ENCODE measurements at regions not wholly inside any gene's neighbourhood (a gene's known extent, or its start where the extent isn't known, plus 50 kb on each side); places are given as distances from the start of the nearest gene placed in this dataset.

GRCh38 chr7:70986297-70986696 lies 145.6 kb upstream of the GALNT17 start:
- DNase-seq (ENCODE audit: low spot score): no peak

DNA sequence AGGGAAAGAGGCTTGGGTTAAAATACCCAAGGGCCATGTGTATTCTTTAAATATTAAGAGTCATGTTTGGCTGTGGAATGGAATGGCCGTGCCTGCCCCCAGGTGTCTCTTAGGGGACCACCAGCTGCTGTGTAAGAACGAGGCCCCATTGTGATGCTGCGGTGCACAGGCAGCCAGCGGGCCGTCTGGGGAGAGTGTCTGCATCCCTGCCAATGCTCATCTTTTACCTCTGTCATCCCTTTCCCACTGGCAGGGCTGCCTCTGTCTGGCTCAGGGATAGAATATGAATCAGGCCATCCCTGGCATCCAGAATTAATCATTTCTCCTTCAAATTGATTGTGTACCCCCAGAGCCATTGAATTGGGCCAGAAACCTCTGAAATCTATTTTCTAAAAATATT lies 137.8 kb upstream of the GALNT17 start:
- DNase-seq (ENCODE audit: low spot score): no peak

- no peak for DNase-seq (ENCODE audit: low spot score)
Measured at GRCh38 chr7:70997261-70997660, 134.7 kb upstream of the GALNT17 start.

DNA sequence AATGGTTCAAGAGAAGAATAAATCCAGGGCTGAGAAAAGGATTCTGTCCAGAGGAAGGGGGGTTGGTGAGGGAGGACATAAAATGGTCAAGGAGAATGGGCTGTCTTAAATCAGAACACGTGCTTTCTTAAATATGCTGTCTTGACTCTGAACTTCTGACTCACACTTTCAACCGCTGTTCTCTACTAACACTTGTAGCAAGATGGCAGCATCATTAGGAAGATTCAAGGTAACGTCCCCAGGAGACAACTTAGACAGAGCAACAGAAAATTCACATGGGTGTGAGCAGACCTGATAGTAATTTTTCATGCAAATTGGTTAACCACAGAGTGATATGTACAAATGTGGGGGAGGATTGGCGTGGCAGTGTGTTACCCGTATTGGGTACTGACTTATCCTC lies 126.8 kb upstream of the GALNT17 start:
- DNase-seq (ENCODE audit: low spot score): no peak

- DNase-seq (ENCODE audit: low spot score): no peak
Measured at GRCh38 chr7:71009636-71010035, 122.3 kb upstream of the GALNT17 start.

DNA sequence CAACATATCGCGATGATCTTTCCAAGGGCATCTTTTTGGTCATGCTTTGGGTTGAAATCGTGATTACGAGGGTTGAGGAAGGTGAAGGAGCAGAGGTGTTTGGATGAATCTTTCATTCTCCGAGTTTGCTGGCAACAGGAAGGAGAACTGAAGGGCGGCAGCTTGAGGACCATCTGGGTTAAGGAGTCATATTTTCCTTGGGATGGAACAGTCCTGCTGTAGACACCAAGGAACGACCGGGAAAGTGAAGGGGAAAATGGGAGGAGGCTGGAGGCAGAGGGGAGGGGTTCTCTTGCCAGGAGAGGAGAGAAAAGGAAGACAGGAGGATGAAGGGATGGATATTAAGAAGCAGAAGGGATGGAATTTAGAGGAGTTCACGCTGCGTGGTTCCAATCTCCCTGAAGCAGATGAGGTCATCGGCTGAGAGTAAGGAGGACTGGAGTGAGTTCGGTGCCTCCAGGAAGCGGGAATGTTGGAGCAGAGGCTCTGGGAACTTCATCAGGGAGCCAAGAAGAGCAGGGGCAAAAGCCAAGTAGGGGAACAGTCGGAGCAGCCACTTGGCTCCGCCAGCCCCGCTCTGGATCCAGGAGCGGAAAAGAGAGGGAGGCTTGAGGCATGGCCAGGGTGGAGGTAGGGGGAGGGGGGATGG lies 116.6 kb upstream of the GALNT17 start:
- DNase-seq (ENCODE audit: low spot score): no peak

DNA sequence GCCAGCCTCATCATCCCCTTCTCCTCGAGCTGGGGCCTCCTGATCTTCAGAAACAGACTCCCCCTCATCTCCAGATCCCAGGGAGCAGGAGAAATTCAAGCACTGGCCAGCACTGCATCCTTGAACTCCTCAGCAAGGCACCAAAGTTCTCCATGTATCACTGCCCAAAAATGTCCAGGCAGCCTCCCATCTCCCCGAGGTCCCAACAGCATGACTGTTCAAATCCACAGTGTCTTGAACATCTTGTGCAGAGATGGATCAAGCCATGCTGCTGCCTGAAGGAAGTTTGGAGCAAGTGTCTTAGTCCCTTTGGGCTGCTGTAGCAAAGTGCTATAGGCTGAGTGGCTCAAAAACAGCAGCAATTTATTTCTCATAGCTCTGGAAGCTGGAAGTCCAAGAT lies 115.5 kb upstream of the GALNT17 start:
- DNase-seq (ENCODE audit: low spot score): no peak

DNA sequence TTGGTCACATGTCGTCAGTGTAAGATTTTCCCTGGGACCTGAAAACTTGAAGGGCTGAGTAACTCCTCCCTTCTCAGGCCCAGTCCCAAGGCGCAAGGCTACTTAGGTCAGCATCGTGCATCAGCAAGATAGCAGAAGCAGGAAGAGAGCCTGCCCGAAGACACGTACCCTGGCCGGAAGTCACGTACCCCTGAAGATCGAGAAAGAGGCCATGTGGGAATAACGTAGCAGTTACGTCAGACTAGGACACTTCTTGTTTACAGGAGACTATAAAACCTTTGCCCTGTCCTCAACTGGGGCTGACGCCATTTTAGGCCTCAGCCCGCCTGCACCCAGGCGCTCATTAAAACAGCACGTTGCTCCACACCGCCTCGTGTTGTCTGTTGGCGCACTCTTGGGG lies 114.3 kb upstream of the GALNT17 start:
- DNase-seq (ENCODE audit: low spot score): no peak

DNA sequence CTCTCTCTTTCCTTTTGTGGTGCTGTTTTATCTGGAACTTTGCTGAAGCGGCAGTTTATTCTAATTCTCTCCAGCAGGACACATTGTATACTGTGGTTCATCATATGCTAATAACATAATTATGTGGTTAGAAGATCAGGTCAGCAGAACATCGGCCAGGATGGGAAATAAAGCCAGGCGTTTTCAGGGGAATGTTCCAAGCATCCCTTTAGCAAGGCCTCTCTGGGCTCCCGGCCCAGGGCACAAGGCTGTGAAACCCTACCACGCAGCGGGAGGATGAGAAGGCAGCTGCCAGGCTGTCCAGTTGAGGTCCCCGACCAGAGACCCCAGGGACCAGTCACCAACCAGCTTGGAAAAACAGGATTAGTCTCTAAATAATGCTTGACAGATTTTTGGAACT lies 112.2 kb upstream of the GALNT17 start:
- no peak for DNase-seq (ENCODE audit: low spot score)

GRCh38 chr7:71021131-71021530 lies 110.8 kb upstream of the GALNT17 start:
- DNase-seq (ENCODE audit: low spot score): no peak

DNA sequence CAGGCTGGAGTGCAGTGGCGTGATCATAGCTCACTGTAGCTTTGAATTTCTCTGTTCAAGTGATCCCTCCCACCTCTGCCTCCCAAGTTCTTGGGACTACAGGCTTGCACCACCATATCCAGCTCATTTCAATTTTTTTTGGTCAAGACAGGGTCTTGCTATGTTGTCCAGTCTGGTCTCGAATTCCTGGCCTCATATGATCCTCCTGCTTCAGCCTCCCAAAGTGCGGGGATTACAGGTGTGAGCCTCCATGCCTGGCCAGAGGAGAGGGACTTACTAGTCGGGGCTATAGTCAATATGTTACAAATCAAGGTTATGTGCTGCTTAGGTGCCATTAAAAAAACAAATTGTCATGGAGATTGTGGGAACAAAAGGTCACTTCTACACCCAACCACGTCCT lies 105.3 kb upstream of the GALNT17 start:
- DNase-seq (ENCODE audit: low spot score): no peak

DNA sequence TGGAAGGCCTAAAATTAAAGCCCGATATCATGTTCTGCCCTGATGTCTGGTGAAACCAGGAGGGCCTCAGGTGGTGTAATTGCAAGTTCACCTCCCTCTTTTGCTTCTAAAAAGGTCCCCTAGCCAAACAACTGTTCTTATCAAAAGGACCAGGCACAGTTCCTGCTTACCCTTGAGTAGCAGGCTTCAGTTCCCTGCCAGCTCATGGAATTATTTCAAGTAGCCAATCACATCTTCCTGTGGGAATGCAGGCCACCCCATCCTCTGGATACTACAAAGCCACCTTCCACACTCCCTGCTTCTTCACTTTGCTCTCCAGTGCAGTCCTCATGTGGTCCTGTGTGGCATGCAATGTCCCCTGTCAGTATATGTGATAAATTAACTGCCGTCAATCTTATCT lies 97.7 kb upstream of the GALNT17 start:
- DNase-seq (ENCODE audit: low spot score): no peak

DNA sequence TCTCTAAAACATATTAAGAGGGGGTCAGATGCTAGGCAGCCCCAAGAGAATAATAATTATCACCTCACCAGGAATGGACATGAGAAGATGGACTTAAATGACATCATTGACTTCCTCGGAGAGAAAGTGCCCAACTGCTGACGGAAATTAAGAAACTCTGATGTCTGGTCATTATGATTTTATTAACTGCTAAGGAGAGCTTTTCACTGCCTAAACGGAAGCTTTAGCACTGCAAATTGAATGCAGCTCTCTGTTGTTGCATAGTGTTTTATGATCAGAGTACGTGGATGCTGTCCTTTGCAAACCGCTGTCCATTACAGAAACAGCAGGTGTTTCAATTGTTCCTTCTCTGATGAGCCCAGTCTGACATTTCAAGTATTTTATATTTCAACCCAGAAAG lies 89.4 kb upstream of the GALNT17 start:
- DNase-seq (ENCODE audit: low spot score): no peak

DNA sequence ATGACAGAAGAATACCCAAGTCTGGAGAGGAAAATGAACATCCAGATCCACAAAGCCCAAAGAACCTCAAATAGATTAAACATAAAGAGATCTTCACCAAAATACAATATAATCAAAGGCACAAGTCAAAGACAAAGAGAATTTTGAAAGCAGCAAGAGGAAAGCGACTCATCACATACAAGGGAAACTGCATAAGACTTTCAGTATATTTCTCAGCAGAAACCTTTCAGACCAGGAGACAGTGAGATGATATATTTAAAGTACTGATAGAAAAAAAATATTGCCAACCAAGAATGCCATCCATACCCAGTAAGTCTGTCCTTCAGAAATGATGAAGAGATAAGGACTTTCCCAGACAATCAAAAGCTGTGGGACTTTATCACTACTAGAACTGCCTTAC lies 81.5 kb upstream of the GALNT17 start:
- no peak for DNase-seq (ENCODE audit: low spot score)

DNA sequence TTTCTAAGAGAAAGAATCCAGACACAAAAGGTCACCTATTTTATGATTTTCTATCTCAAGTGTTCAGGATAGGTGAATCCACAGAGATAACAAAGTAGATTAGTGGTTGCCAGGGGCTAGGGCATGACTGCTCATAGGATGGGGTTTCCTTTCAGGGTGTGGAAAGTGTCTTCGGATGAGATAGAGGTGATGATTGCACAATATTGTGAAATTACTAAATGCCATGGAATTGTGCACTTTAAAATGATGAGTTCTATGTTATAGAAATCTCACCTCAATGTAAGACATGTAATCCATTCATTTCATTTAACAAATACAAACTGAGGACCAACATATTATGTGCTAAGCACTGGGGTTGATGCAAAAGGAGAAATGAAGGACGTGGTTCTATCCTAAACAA lies 76.4 kb upstream of the GALNT17 start:
- DNase-seq (ENCODE audit: low spot score): no peak

DNA sequence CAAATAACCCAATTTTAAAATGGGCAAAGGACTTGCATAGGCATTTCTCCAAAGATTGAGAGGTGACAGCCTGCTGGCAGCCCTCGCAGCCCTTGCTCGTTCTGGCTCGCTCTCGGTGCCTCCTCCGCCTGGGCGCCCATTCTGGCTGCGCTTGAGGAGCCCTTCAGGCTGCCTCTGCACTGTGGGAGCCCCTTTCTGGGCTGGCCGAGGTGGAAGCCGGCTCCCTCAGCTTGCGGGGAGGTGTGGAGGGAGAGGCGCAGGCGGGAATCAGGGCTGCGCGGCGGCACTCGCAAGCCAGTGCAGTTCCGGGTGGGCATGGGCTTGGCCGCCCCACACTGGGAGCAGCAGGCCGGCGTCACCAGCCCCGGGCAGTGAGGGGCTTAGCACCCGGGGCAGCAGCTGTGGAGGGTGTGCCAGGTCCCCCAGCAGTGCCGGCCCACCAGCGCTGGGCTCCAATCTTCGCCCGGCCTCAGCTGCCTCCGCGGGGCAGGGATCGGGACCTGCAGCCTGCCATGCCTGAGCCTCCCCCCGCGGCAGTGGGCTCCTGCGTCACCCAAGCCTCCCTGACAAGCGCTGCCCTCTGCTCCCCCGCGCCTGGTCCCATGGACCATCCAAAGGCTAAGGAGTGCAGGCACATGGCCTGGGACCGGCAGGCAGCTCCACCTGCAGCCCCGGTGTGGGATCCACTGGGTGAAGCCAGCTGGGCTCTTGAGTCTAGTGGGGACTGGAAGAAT lies 54.0 kb upstream of the GALNT17 start:
- no peak for DNase-seq (ENCODE audit: low spot score)
